Ovary (tissue), 7 donors: ENCODE measurements at regions not wholly inside any gene's neighbourhood (a gene's known extent, or its start where the extent isn't known, plus 50 kb on each side); places are given as distances from the start of the nearest gene placed in this dataset.

ENCODE experiments used
- DNase-seq, 5 donors: peaks; one replicate each; pipeline ENCODE4 v3.0.0-alpha.2; 2019 to 2020
- H3K27ac ChIP-seq, 2 donors: fragments of 200-600 bp; one replicate each; pipeline versions ENCODE4 v1.5.1 to v1.8.0; 2019 to 2022
- H3K27me3 ChIP-seq: fragments of 200-600 bp; one replicate; pipeline ENCODE4 v1.8.0; 2022
- H3K36me3 ChIP-seq: fragments of 200-600 bp; sonication (generic); one replicate; pipeline ENCODE4 v1.5.1; 2019
- H3K4me1 ChIP-seq: one replicate; pipeline ENCODE4 v1.8.1; 2013; ENCODE audit warnings: mild to moderate bottlenecking, moderate library complexity; ENCODE audit not compliant: insufficient read depth
- H3K4me3 ChIP-seq: fragments of 200-600 bp; sonication (generic); one replicate; pipeline ENCODE4 v1.5.1; 2017
- H3K9me3 ChIP-seq, 2 donors: fragments of 200-600 bp in 1 of 2; sonication (generic) in 1 of 2; one replicate each; pipeline versions ENCODE4 v1.5.1 to v1.8.1; 2013 to 2019; ENCODE audit warnings: mild to moderate bottlenecking in 1 of 2, moderate library complexity in 1 of 2
- EP300 ChIP-seq: sonication (generic); formaldehyde crosslinking; IDR thresholded peaks from one replicate; pipeline ENCODE4 v1.6.1; 2017; ENCODE audit warnings: antibody characterized with exemption
- POLR2A ChIP-seq: fragments of 450-650 bp; IDR thresholded peaks from one replicate; pipeline ENCODE4 v1.6.1; 2017; ENCODE audit warnings: antibody characterized with exemption, mild to moderate bottlenecking, moderate library complexity
- WGBS, 3 donors: extraction: QIAGEN DNeasy Blood & Tissue Kit in 1 of 3; methylation state at CpG; one replicate each; pipeline versions ENCODE4 v1.1.5 to v1.1.7; 2013 to 2017; 5-methylcytosine and 5-hydroxymethylcytosine counted together
- intact Hi-C, 4 donors: fragments of 100-400 bp; cut with DNase I; formaldehyde crosslinking; loops; one replicate each; pipeline versions ENCODE4 v1.11.0 to v1.15.1; 2022 to 2023
- TF ChIP-seq, protein P1 (sequence below), 3 donors: fragments of 450-650 bp in 2 of 3; fragments of 200-600 bp in 1 of 3; IDR thresholded peaks; one replicate each; pipeline versions ENCODE4 v1.5.1 to v1.8.0; 2016 to 2022; ENCODE audit warnings: antibody characterized with exemption in 3 of 3, mild to moderate bottlenecking in 1 of 3
- donor health status: DM: no; HTN: no; CAD: no; lungs with moderate emphysema.
- donor health status: DM: no; HTN: no; CAD: no.
- donor health status: Bipolar disorder and iron deficiency.
- donor health status: DM: no; HTN: no; CAD: no.
- donor health status: DM: yes; HTN: yes; CAD: no.

DNA sequence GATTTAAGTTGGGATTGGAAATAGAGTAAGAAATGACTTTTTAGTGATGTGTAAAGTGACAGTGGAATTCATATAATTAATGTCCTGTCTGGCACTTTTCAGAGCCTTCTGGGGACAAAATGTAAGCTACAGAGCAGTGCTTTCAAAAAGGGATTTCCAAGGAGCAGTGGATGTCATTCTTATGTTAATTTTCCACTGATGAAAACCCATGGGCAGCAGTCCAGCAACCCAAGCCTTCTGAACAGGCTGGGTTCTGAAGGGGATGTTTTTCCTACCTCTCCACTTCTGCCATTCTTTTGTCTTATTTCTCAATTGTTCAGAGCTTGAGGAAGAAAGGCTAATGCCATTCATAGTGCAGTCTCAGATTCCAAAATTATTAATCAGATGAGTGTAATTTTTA lies 717.6 kb upstream of the HS3ST1 start:
- Histone ChIP-seq H3K4me1 (no peaks in the 10 kb centered on the region), H3K9me3 (no peaks in the 10 kb centered on the region), H3K36me3 (no peaks in the 10 kb centered on the region), H3K27me3 (no peaks in the 10 kb centered on the region), H3K27ac (no peak overlapping the region), H3K4me3 (no peak overlapping the region)
- DNase-seq, result no peak
- TF ChIP-seq POLR2A (no peak), EP300 (no peak)
- TF ChIP-seq, protein P1, sequence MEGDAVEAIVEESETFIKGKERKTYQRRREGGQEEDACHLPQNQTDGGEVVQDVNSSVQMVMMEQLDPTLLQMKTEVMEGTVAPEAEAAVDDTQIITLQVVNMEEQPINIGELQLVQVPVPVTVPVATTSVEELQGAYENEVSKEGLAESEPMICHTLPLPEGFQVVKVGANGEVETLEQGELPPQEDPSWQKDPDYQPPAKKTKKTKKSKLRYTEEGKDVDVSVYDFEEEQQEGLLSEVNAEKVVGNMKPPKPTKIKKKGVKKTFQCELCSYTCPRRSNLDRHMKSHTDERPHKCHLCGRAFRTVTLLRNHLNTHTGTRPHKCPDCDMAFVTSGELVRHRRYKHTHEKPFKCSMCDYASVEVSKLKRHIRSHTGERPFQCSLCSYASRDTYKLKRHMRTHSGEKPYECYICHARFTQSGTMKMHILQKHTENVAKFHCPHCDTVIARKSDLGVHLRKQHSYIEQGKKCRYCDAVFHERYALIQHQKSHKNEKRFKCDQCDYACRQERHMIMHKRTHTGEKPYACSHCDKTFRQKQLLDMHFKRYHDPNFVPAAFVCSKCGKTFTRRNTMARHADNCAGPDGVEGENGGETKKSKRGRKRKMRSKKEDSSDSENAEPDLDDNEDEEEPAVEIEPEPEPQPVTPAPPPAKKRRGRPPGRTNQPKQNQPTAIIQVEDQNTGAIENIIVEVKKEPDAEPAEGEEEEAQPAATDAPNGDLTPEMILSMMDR (IDR thresholded peaks at IDR 0.05), result no peak
- intact Hi-C loops, result no loop called here

DNA sequence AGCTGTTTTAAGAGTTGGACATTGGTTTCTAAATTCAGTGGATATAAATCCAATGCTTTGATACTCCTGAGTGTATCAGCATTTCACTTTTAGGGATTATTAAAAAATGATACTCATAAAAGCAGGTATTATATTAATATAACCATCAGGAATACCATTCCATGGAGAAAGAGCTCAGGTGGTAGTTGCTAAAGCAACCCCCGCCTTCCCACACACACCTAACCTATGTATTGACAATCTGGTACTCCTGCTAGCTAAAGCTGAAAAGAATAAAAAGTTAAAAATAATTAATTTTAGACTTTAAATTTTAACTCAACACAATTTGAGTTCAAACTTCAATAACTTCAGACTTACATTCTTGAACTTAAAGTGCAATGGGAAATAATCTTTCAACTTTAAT lies 717.1 kb upstream of the HS3ST1 start:
- Histone ChIP-seq H3K4me3 (no peak overlapping the region), H3K4me1 (no peaks in the 10 kb centered on the region), H3K36me3 (no peaks in the 10 kb centered on the region), H3K9me3 (no peaks in the 10 kb centered on the region), H3K27me3 (no peaks in the 10 kb centered on the region), H3K27ac (no peak overlapping the region)
- TF ChIP-seq EP300 (no peak), POLR2A (no peak)
- TF ChIP-seq, protein P1 (IDR thresholded peaks at IDR 0.05), result no peak
- DNase-seq, result no peak
- intact Hi-C loops, result no loop called here
- WGBS, 3 donors, result 94 to 98% (median 96%) methylated on average over 1 of the region's 1 CpG

DNA sequence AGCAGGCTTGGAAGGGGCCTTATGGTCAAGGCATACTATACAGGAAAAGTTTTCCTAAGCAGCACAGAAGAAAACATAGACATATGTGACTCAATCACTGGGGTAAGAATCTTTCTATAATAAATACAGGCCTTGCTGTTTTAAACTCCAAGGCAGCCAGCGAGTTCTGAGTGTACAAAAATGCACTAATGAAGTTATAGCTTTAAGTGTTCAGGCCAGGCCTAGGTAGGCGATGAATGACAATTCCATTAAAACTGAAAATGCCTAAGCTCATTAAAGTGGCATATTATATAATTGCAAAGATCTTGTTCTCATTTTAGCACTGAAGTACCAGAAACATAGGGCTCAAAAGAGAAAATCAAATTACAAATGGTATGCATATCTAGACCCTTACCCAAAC lies 716.4 kb upstream of the HS3ST1 start:
- Histone ChIP-seq H3K36me3 (no peaks in the 10 kb centered on the region), H3K4me3 (no peak overlapping the region), H3K9me3 (no peaks in the 10 kb centered on the region), H3K27me3 (no peaks in the 10 kb centered on the region), H3K27ac (no peak overlapping the region), H3K4me1 (no peaks in the 10 kb centered on the region)
- 90 to 97% (median 97%) methylated on average over 2 of the region's 2 CpGs for WGBS, 3 donors
- DNase-seq, result no peak
- intact Hi-C loops, result no loop called here
- no peak for TF ChIP-seq EP300
- no peak for TF ChIP-seq POLR2A
- TF ChIP-seq, protein P1 (IDR thresholded peaks at IDR 0.05), result no peak

DNA sequence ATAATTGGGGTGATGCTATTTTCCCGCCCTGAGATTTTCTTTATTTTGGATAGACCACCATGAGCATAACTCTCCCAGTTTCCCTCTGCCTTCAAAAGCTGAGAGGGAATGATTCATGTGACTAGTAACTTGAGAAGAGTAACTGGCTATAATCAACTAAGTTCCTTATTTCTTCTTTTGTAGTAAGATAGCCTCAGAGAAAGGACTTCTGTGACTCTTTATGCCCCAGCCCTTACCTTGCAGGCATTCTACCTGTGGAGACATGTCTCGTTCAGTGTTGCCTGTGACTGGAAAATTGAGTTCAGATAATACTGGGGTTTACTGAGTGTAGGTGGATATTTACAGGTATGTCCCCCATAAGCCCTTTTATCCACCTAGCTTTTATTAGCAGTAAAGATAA lies 715.4 kb upstream of the HS3ST1 start:
- intact Hi-C loops, result loop anchor here in 1 of 4 donors (5.0 kb wide), 1 partner anchor 117 kb away; no protein-coding TSS in a partner anchor
- TF ChIP-seq POLR2A (no peak), EP300 (no peak)
- TF ChIP-seq, protein P1 (IDR thresholded peaks at IDR 0.05), result no peak
- WGBS, 3 donors, result 94 to 97% (median 96%) methylated on average over 2 of the region's 2 CpGs
- Histone ChIP-seq H3K27me3 (no peaks in the 10 kb centered on the region), H3K4me3 (no peak overlapping the region), H3K9me3 (no peaks in the 10 kb centered on the region), H3K36me3 (no peaks in the 10 kb centered on the region), H3K27ac (no peak overlapping the region), H3K4me1 (no peaks in the 10 kb centered on the region)
- no peak for DNase-seq

DNA sequence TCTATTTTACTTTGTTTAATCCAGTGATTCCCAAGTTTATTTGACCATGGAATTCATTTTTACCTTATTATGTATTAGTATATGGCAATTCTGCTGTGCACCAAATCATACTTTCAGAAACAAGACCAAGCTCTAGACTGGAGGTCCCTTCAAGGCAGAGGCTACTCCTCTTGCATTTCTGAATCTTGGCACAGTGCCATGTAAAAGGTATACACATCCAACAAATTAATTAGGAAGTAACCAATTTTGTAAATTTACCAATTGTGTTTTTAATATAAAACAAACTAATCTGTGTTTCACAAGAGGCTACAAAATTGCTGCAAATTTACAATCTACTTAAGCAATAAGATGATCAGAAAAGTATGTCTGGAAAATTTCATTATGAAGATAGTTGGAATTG lies 712.2 kb upstream of the HS3ST1 start:
- no peak overlapping the region for H3K27ac ChIP-seq
- DNase-seq, result no peak
- H3K9me3 ChIP-seq, result no peaks in the 10 kb centered on the region
- no peaks in the 10 kb centered on the region for H3K27me3 ChIP-seq
- TF ChIP-seq EP300, result no peak
- no peak for TF ChIP-seq POLR2A
- TF ChIP-seq, protein P1 (IDR thresholded peaks at IDR 0.05), result no peak
- no peaks in the 10 kb centered on the region for H3K36me3 ChIP-seq
- H3K4me3 ChIP-seq, result no peak overlapping the region
- intact Hi-C loops, result loop anchor here in 1 of 4 donors (5.0 kb wide), 1 partner anchor 114 kb away; no protein-coding TSS in a partner anchor
- H3K4me1 ChIP-seq, result no peaks in the 10 kb centered on the region
